ENCODE measurements at regions not wholly inside any gene's neighbourhood (a gene's known extent, or its start where the extent isn't known, plus 50 kb on each side); places are given as distances from the start of the nearest gene placed in this dataset.

- TF ChIP-seq EZH2 (IDR thresholded peaks at IDR 0.05; ENCODE audit: low read depth, low read length, severe bottlenecking) = no peak
- TF ChIP-seq POLR2AphosphoS5 (IDR thresholded peaks at IDR 0.05; ENCODE audit: low read depth, low read length) = no peak
- no peak for TF ChIP-seq ZNF274 (IDR thresholded peaks at IDR 0.05; ENCODE audit: borderline replicate concordance, extremely low read depth, low read length)
- TF ChIP-seq USF2 (IDR thresholded peaks at IDR 0.05; ENCODE audit: low read length) = no peak
- no peak for TF ChIP-seq CHD1 (IDR thresholded peaks at IDR 0.05; ENCODE audit: low read depth, low read length)
- TF ChIP-seq EP300 (IDR thresholded peaks at IDR 0.05; ENCODE audit: borderline replicate concordance in 1 of 2, low read depth in 2 of 2, low read length in 2 of 2) = no peak
- no peak for TF ChIP-seq CTCF (IDR thresholded peaks at IDR 0.05; ENCODE audit: control extremely low read depth in 1 of 3, insufficient read depth in 1 of 3, low read depth in 1 of 3, low read length in 3 of 3)
- TF ChIP-seq SUZ12 (IDR thresholded peaks at IDR 0.05; ENCODE audit: low read length) = no peak
- no peak for TF ChIP-seq MAX (IDR thresholded peaks at IDR 0.05)
- TF ChIP-seq CEBPB (IDR thresholded peaks at IDR 0.05; ENCODE audit: low read depth, low read length) = no peak
These were observed 240.2 kb downstream of the SIPA1L2 start for GRCh38 chr1:232389744-232390143.

Measured in H1 (cell line).